Fibroblast of lung (primary cell): ENCODE measurements at regions not wholly inside any gene's neighbourhood (a gene's known extent, or its start where the extent isn't known, plus 50 kb on each side); places are given as distances from the start of the nearest gene placed in this dataset.

Experiments used
- CTCF ChIP-seq, 2 donors: IDR thresholded peaks in 1 of 2; conservative IDR thresholded peaks in 1 of 2; 1 replicate in 1 of 2; 2 replicates in 1 of 2; pipeline ENCODE4 v1.5.1; 2011 to 2012; ENCODE audit warnings: low read length in 2 of 2, control low read depth in 1 of 2, inconsistent platforms in 1 of 2, low read depth in 1 of 2, mild to moderate bottlenecking in 1 of 2
- EZH2 ChIP-seq: IDR thresholded peaks from 2 replicates; pipeline ENCODE4 v1.5.1; 2012; ENCODE audit warnings: low read length, control low read depth, mild to moderate bottlenecking; ENCODE audit errors: missing control alignments

GRCh38 chr14:99043756-99044155 is 228.2 kb downstream of the BCL11B start:
- TF ChIP-seq EZH2 (no peak), CTCF (conservative IDR thresholded peaks at IDR 0.05 in 1 of 2, IDR thresholded peaks at IDR 0.05 in 1 of 2; ENCODE audit: low read depth in 1 of 2, low read length in 2 of 2) (no peak)
